B cell (primary cell): ENCODE measurements at regions not wholly inside any gene's neighbourhood (a gene's known extent, or its start where the extent isn't known, plus 50 kb on each side); places are given as distances from the start of the nearest gene placed in this dataset.

ENCODE experiments used
- ATAC-seq: fragments of 200-7000 bp; cut with Tn5 transposase; one replicate; pipeline ENCODE4 v1.10.0; 2021; ENCODE audit warnings: low read depth, mild to moderate bottlenecking, moderate number of reproducible peaks, moderate library complexity
- CTCF ChIA-PET: fragments of 350-600 bp; sonication (Branson Sonifier 250); formaldehyde crosslinking; loops from one replicate; lab custom pipeline; 2021; ENCODE audit warnings: antibody characterized with exemption, inconsistent platforms; lab: Charles Lee
- POLR2A ChIA-PET: fragments of 350-600 bp; sonication (Branson Sonifier 250); formaldehyde crosslinking; loops from one replicate; lab custom pipeline; 2021; ENCODE audit warnings: antibody characterized with exemption; lab: Charles Lee
- DNase-seq: peaks from one replicate; pipeline ENCODE4 v3.0.0; 2013
- H2AFZ ChIP-seq: 2 replicates; pipeline ENCODE4 v1.6.1; 2012; ENCODE audit warnings: mild to moderate bottlenecking, low read depth, low read length; ENCODE audit not compliant: insufficient read depth, poor library complexity, severe bottlenecking
- H3K27ac ChIP-seq, 2 donors: 1 replicate in 1 of 2; 2 replicates in 1 of 2; pipeline ENCODE4 v1.5.1; 2012 to 2013; ENCODE audit warnings: low read length in 2 of 2, mild to moderate bottlenecking in 2 of 2, moderate library complexity in 1 of 2
- H3K27me3 ChIP-seq, 4 experiments: fragments of 200-600 bp in 1 of 4; sonication (generic) in 1 of 4; replicated peaks in 1 of 4; 1 replicate in 2 of 4; 2 replicates in 2 of 4; pipeline versions ENCODE4 v1.6.1 to v1.7.0; 2013 to 2016; ENCODE audit warnings: low read length in 3 of 4, mild to moderate bottlenecking in 2 of 4, mixed read lengths in 1 of 4, moderate library complexity in 1 of 4; ENCODE audit not compliant: insufficient read depth in 4 of 4, control insufficient read depth in 3 of 4; ENCODE audit errors: control extremely low read depth in 1 of 4
- H3K36me3 ChIP-seq, 2 experiments: replicated peaks in 1 of 2; 1 replicate in 1 of 2; 2 replicates in 1 of 2; pipeline versions ENCODE4 v1.6.1 to v1.7.1; 2013; ENCODE audit warnings: low read length in 1 of 2; ENCODE audit not compliant: insufficient read depth in 2 of 2, control insufficient read depth in 1 of 2; ENCODE audit errors: control extremely low read depth in 1 of 2, extremely low read depth in 1 of 2
- H3K4me1 ChIP-seq, 2 donors: fragments of 200-600 bp in 1 of 2; sonication (generic) in 1 of 2; 1 replicate in 1 of 2; 2 replicates in 1 of 2; pipeline versions ENCODE4 v1.5.1 to v1.6.1; 2013 to 2017; ENCODE audit warnings: low read length in 2 of 2; ENCODE audit not compliant: control insufficient read depth in 2 of 2, insufficient read depth in 2 of 2
- H3K4me2 ChIP-seq: replicated peaks from 2 replicates; pipeline ENCODE3; 2012; ENCODE audit warnings: mild to moderate bottlenecking, low read depth, low read length; ENCODE audit not compliant: poor library complexity, severe bottlenecking
- H3K4me3 ChIP-seq, 5 experiments: fragments of 200-600 bp in 1 of 5; sonication (generic) in 1 of 5; 1 replicate in 3 of 5; 2 replicates in 2 of 5; pipeline versions ENCODE4 v1.5.1 to v1.7.0; 2011 to 2016; ENCODE audit warnings: low read length in 4 of 5, mild to moderate bottlenecking in 4 of 5, low read depth in 2 of 5, control low read depth in 1 of 5, moderate library complexity in 1 of 5; ENCODE audit not compliant: insufficient read depth in 1 of 5; ENCODE audit errors: control extremely low read depth in 1 of 5, extremely low read depth in 1 of 5
- H3K79me2 ChIP-seq: fragments of 200-600 bp; sonication (generic); one replicate; pipeline ENCODE4 v1.6.0; 2016; ENCODE audit warnings: low read length; ENCODE audit not compliant: control insufficient read depth, insufficient read depth
- H3K9ac ChIP-seq: fragments of 200-600 bp; sonication (generic); 2 replicates; pipeline ENCODE4 v1.6.1; 2017; ENCODE audit warnings: mild to moderate bottlenecking, low read length, moderate library complexity
- H3K9me3 ChIP-seq, 3 donors: one replicate each; pipeline versions ENCODE4 v1.6.1 to v1.7.1; 2013; ENCODE audit warnings: low read length in 2 of 3; ENCODE audit not compliant: control insufficient read depth in 2 of 3, insufficient read depth in 1 of 3; ENCODE audit errors: control extremely low read depth in 1 of 3
- H4K20me1 ChIP-seq: 2 replicates; pipeline ENCODE4 v1.6.0; 2012; ENCODE audit warnings: mild to moderate bottlenecking, low read length; ENCODE audit not compliant: insufficient read depth, control insufficient read depth, poor library complexity, severe bottlenecking
- H3K27ac Mint-ChIP-seq: one replicate; pipeline ENCODE4 v1.8.0; 2021; ENCODE audit warnings: mixed read lengths
- H3K27me3 Mint-ChIP-seq: one replicate; pipeline ENCODE4 v1.8.0; 2021; ENCODE audit warnings: mixed read lengths
- H3K4me1 Mint-ChIP-seq: one replicate; pipeline ENCODE4 v1.8.0; 2021; ENCODE audit warnings: mixed read lengths
- H3K4me3 Mint-ChIP-seq: one replicate; pipeline ENCODE4 v1.8.0; 2021; ENCODE audit warnings: mixed read lengths
- H3K9me3 Mint-ChIP-seq: one replicate; pipeline ENCODE4 v1.8.0; 2022; ENCODE audit warnings: mixed read lengths; ENCODE audit not compliant: insufficient read depth
- EZH2 ChIP-seq: IDR thresholded peaks from 2 replicates; pipeline ENCODE4 v1.6.1; 2012; ENCODE audit warnings: borderline replicate concordance, low read depth, mild to moderate bottlenecking, moderate library complexity, low read length; ENCODE audit not compliant: insufficient read depth, poor library complexity, severe bottlenecking
- WGBS: methylation state at CpG from one replicate; pipeline ENCODE4 v1.1.5; 2013; ENCODE audit warnings: missing lambda C conversion rate; ENCODE audit not compliant: insufficient coverage; 5-methylcytosine and 5-hydroxymethylcytosine counted together
- intact Hi-C: fragments of 100-400 bp; cut with micrococcal nuclease; formaldehyde crosslinking; loops from one replicate; pipeline ENCODE4 v1.10.0; 2022
- TF ChIP-seq, protein P1 (sequence below): fragments of 200-600 bp; IDR thresholded peaks from one replicate; pipeline ENCODE4 v1.8.0; 2022; ENCODE audit warnings: antibody characterized with exemption, mild to moderate bottlenecking

- Mint-ChIP-seq H3K9me3 (no peaks in the 10 kb centered on the region), H3K4me1 (no peaks in the 10 kb centered on the region), H3K27ac (no peak overlapping the region), H3K27me3 (peaks cover 17% of the 10 kb centered on the region), H3K4me3 (no peak overlapping the region)
- Histone ChIP-seq H2AFZ (no peak overlapping the region), H3K79me2 (no peaks in the 10 kb centered on the region), H3K9ac (no peak overlapping the region), H3K27ac (no peak overlapping the region), H3K4me2 (no peak overlapping the region), H3K9me3 (peaks cover 0 to 4% (median 0%) of the 10 kb centered on the region in 3 donors), H3K36me3 (no peaks in the 10 kb centered on the region), H3K27me3 (peaks cover 0 to 11% (median 0%) of the 10 kb centered on the region in 4 experiments), H3K4me3 (no peak overlapping the region), H3K4me1 (no peaks in the 10 kb centered on the region), H4K20me1 (no peaks in the 10 kb centered on the region)
- DNase-seq = no peak
- ATAC-seq = no peak
- ChIA-PET POLR2A (no interaction called here), CTCF (no interaction called here)
- intact Hi-C loops = no loop called here
- no peak for TF ChIP-seq EZH2
- TF ChIP-seq, protein P1, sequence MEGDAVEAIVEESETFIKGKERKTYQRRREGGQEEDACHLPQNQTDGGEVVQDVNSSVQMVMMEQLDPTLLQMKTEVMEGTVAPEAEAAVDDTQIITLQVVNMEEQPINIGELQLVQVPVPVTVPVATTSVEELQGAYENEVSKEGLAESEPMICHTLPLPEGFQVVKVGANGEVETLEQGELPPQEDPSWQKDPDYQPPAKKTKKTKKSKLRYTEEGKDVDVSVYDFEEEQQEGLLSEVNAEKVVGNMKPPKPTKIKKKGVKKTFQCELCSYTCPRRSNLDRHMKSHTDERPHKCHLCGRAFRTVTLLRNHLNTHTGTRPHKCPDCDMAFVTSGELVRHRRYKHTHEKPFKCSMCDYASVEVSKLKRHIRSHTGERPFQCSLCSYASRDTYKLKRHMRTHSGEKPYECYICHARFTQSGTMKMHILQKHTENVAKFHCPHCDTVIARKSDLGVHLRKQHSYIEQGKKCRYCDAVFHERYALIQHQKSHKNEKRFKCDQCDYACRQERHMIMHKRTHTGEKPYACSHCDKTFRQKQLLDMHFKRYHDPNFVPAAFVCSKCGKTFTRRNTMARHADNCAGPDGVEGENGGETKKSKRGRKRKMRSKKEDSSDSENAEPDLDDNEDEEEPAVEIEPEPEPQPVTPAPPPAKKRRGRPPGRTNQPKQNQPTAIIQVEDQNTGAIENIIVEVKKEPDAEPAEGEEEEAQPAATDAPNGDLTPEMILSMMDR = no peak
These were observed 58.9 kb upstream of the TEX51 start for GRCh38 chr2:126839796-126840195.

- no peak overlapping the region for H3K4me2 ChIP-seq
- peaks cover 0 to 11% (median 0%) of the 10 kb centered on the region in 4 experiments for H3K27me3 ChIP-seq
- no peaks in the 10 kb centered on the region for H3K4me1 ChIP-seq
- no peaks in the 10 kb centered on the region for H3K4me1 Mint-ChIP-seq
- no CpG with 5 or more reads among the region's 1 CpG for WGBS
- no peaks in the 10 kb centered on the region for H3K9me3 ChIP-seq
- ChIA-PET POLR2A (no interaction called here), CTCF (no interaction called here)
- no peak for ATAC-seq
- no peak overlapping the region for H3K27ac ChIP-seq
- H3K4me3 Mint-ChIP-seq = no peak overlapping the region
- H3K27me3 Mint-ChIP-seq = peaks cover 21% of the 10 kb centered on the region
- no peaks in the 10 kb centered on the region for H3K36me3 ChIP-seq
- H3K9me3 Mint-ChIP-seq = no peaks in the 10 kb centered on the region
- H4K20me1 ChIP-seq = no peaks in the 10 kb centered on the region
- intact Hi-C loops = no loop called here
- DNase-seq = no peak
- no peak overlapping the region for H3K27ac Mint-ChIP-seq
- no peaks in the 10 kb centered on the region for H3K79me2 ChIP-seq
- H2AFZ ChIP-seq = no peak overlapping the region
- H3K9ac ChIP-seq = no peak overlapping the region
- no peak overlapping the region for H3K4me3 ChIP-seq
- no peak for TF ChIP-seq EZH2
- TF ChIP-seq, protein P1 = no peak
These were observed 55.6 kb upstream of the TEX51 start for GRCh38 chr2:126843081-126843480.
